ENCODE measurements at regions not wholly inside any gene's neighbourhood (a gene's known extent, or its start where the extent isn't known, plus 50 kb on each side); places are given as distances from the start of the nearest gene placed in this dataset.

- Histone ChIP-seq H3K4me3 (no peak overlapping the region), H3K27ac (no peak overlapping the region), H3K4me1 (replicated peaks in 1 of 2) (peaks cover 0 to 5% of the 10 kb centered on the region in 2 donors), H3K9me3 (replicated peaks in 1 of 3) (no peaks in the 10 kb centered on the region), H3K27me3 (no peaks in the 10 kb centered on the region), H3K36me3 (replicated peaks in 1 of 2) (no peaks in the 10 kb centered on the region)
- 93 to 98% (median 96%) methylated on average over 1 of the region's 1 CpG for WGBS, 4 donors
- no peak for DNase-seq
- intact Hi-C loops (cut with DNase I): no loop called here
- TF ChIP-seq CTCF (IDR thresholded peaks at IDR 0.05) (no peak), POLR2A (IDR thresholded peaks at IDR 0.05) (no peak)
These were observed 420.3 kb upstream of the BOD1L1 start for GRCh38 chr4:14047840-14048239.

GRCh38 chr4:14049946-14050345, 422.4 kb upstream of the BOD1L1 start:
- H3K27me3 ChIP-seq: no peaks in the 10 kb centered on the region
- no peak for DNase-seq
- intact Hi-C loops (cut with DNase I): no loop called here
- peaks cover 0 to 5% of the 10 kb centered on the region in 2 donors for H3K4me1 ChIP-seq (replicated peaks in 1 of 2)
- no peaks in the 10 kb centered on the region for H3K9me3 ChIP-seq (replicated peaks in 1 of 3)
- H3K27ac ChIP-seq: no peak overlapping the region
- H3K36me3 ChIP-seq (replicated peaks in 1 of 2): no peaks in the 10 kb centered on the region
- H3K4me3 ChIP-seq: no peak overlapping the region
- TF ChIP-seq POLR2A (IDR thresholded peaks at IDR 0.05) (no peak), CTCF (IDR thresholded peaks at IDR 0.05) (no peak)

GRCh38 chr4:14053291-14053690, 425.8 kb upstream of the BOD1L1 start:
- Histone ChIP-seq H3K4me1 (replicated peaks in 1 of 2) (peaks cover 0 to 5% of the 10 kb centered on the region in 2 donors), H3K9me3 (replicated peaks in 1 of 3) (no peaks in the 10 kb centered on the region), H3K4me3 (no peak overlapping the region), H3K27ac (no peak overlapping the region), H3K27me3 (no peaks in the 10 kb centered on the region), H3K36me3 (replicated peaks in 1 of 2) (no peaks in the 10 kb centered on the region)
- no peak for DNase-seq
- TF ChIP-seq POLR2A (IDR thresholded peaks at IDR 0.05) (no peak), CTCF (IDR thresholded peaks at IDR 0.05) (no peak)
- intact Hi-C loops (cut with DNase I): no loop called here
- WGBS, 4 donors: 63 to 73% (median 73%) methylated on average over 1 of the region's 1 CpG

DNA sequence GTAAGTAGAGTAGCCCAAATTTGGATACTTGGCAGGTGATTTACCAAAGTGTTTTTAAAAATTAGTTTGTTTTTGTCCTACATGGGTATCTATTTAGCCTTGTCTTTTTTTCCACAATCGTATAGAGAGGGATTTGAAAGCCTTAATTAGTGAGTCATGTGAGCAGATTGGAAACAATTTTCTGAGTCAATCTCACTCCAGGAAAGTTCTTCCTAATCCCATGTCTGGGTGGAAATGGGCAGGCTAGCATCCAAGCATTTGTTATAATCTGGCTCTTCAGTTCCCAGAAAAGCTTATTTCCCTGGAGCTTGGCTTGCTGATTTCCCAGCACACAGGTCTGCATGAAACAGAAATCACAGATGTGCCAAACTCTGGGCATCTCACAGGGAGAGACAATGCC, 426.9 kb upstream of the BOD1L1 start:
- no peak overlapping the region for H3K4me3 ChIP-seq
- H3K4me1 ChIP-seq (replicated peaks in 1 of 2): peaks cover 0 to 5% of the 10 kb centered on the region in 2 donors
- TF ChIP-seq CTCF (IDR thresholded peaks at IDR 0.05): no peak
- no peak for TF ChIP-seq POLR2A (IDR thresholded peaks at IDR 0.05)
- DNase-seq: no peak
- H3K27ac ChIP-seq: no peak overlapping the region
- whole genome bisulfite sequencing, 4 donors: 44 to 80% (median 55%) methylated on average over 1 of the region's 1 CpG
- intact Hi-C loops (cut with DNase I): no loop called here
- no peaks in the 10 kb centered on the region for H3K27me3 ChIP-seq
- H3K36me3 ChIP-seq (replicated peaks in 1 of 2): no peaks in the 10 kb centered on the region
- no peaks in the 10 kb centered on the region for H3K9me3 ChIP-seq (replicated peaks in 1 of 3)

All from adrenal gland (tissue), 9 donors.